ENCODE measurements at regions not wholly inside any gene's neighbourhood (a gene's known extent, or its start where the extent isn't known, plus 50 kb on each side); places are given as distances from the start of the nearest gene placed in this dataset.

DNA sequence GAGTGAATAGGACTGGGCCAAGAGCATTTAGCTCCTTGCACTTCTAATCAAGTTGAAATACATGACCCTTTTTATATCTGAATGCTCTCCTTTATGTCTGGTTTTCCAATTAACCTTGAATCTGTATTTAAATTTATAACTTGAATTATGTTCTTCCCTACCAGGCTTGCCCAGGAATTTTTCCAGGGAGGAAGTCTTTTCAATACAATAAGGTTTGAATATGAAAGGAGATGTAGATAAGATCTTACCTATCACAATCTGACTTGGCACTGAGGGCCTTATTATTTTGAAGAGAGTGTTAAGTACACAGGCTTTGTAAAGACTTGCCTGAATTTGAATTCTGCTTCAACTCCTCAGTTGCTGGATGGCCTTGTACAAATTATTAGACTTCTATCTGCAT, 555.7 kb downstream of the PCDH7 start:
- H3K4me3 ChIP-seq (ENCODE audit: low read length): no peak overlapping the region
- no peaks in the 10 kb centered on the region for H3K9me3 ChIP-seq (ENCODE audit: control insufficient read depth in 1 of 2, insufficient read depth in 1 of 2, low read length in 2 of 2)
- CTCF ChIA-PET: no interaction called here
- no peak for DNase-seq
- no peaks in the 10 kb centered on the region for H3K27me3 Mint-ChIP-seq
- no peaks in the 10 kb centered on the region for H3K27me3 ChIP-seq (ENCODE audit: control insufficient read depth in 1 of 2, insufficient read depth in 2 of 2, low read length in 2 of 2)
- TF ChIP-seq, protein P1, sequence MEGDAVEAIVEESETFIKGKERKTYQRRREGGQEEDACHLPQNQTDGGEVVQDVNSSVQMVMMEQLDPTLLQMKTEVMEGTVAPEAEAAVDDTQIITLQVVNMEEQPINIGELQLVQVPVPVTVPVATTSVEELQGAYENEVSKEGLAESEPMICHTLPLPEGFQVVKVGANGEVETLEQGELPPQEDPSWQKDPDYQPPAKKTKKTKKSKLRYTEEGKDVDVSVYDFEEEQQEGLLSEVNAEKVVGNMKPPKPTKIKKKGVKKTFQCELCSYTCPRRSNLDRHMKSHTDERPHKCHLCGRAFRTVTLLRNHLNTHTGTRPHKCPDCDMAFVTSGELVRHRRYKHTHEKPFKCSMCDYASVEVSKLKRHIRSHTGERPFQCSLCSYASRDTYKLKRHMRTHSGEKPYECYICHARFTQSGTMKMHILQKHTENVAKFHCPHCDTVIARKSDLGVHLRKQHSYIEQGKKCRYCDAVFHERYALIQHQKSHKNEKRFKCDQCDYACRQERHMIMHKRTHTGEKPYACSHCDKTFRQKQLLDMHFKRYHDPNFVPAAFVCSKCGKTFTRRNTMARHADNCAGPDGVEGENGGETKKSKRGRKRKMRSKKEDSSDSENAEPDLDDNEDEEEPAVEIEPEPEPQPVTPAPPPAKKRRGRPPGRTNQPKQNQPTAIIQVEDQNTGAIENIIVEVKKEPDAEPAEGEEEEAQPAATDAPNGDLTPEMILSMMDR (IDR thresholded peaks at IDR 0.05): no peak
- POLR2A ChIA-PET: no interaction called here
- H3K4me3 Mint-ChIP-seq: no peak overlapping the region
- intact Hi-C loops (cut with DNase I, micrococcal nuclease): no loop called here
- no peak overlapping the region for H3K27ac ChIP-seq (ENCODE audit: low read depth in 1 of 2, low read length in 2 of 2)
- ATAC-seq (ENCODE audit: poor library complexity): no peak
- no peaks in the 10 kb centered on the region for H3K36me3 Mint-ChIP-seq (ENCODE audit: low read depth)
- peaks cover 7% of the 10 kb centered on the region for H3K9me3 Mint-ChIP-seq
- no peak overlapping the region for H3K27ac Mint-ChIP-seq
- no peaks in the 10 kb centered on the region for H3K4me1 ChIP-seq (ENCODE audit: insufficient read depth, low read length)
- H3K4me1 Mint-ChIP-seq (ENCODE audit: low read depth): no peaks in the 10 kb centered on the region
- no peaks in the 10 kb centered on the region for H3K36me3 ChIP-seq (ENCODE audit: insufficient read depth, low read length)

GRCh38 chr4:31283679-31284078, 563.5 kb downstream of the PCDH7 start:
- Mint-ChIP-seq H3K36me3 (ENCODE audit: low read depth) (no peaks in the 10 kb centered on the region), H3K27me3 (no peaks in the 10 kb centered on the region), H3K27ac (no peak overlapping the region), H3K4me3 (no peak overlapping the region), H3K9me3 (peaks cover 5% of the 10 kb centered on the region), H3K4me1 (ENCODE audit: low read depth) (no peaks in the 10 kb centered on the region)
- no peak for ATAC-seq (ENCODE audit: poor library complexity)
- ChIA-PET POLR2A (no interaction called here), CTCF (no interaction called here)
- TF ChIP-seq, protein P1 (IDR thresholded peaks at IDR 0.05): no peak
- no peaks in the 10 kb centered on the region for H3K36me3 ChIP-seq (ENCODE audit: insufficient read depth, low read length)
- DNase-seq: no peak
- intact Hi-C loops (cut with DNase I, micrococcal nuclease): no loop called here
- peaks cover 0 to 3% of the 10 kb centered on the region in 2 experiments for H3K9me3 ChIP-seq (ENCODE audit: control insufficient read depth in 1 of 2, insufficient read depth in 1 of 2, low read length in 2 of 2)
- H3K27me3 ChIP-seq (ENCODE audit: control insufficient read depth in 1 of 2, insufficient read depth in 2 of 2, low read length in 2 of 2): no peaks in the 10 kb centered on the region
- H3K4me3 ChIP-seq (ENCODE audit: low read length): no peak overlapping the region
- no peak overlapping the region for H3K27ac ChIP-seq (ENCODE audit: low read depth in 1 of 2, low read length in 2 of 2)
- no peaks in the 10 kb centered on the region for H3K4me1 ChIP-seq (ENCODE audit: insufficient read depth, low read length)

- no peak overlapping the region for H3K4me3 Mint-ChIP-seq
- H3K27me3 ChIP-seq (ENCODE audit: control insufficient read depth in 1 of 2, insufficient read depth in 2 of 2, low read length in 2 of 2): no peaks in the 10 kb centered on the region
- TF ChIP-seq, protein P1 (IDR thresholded peaks at IDR 0.05): no peak
- H3K36me3 Mint-ChIP-seq (ENCODE audit: low read depth): no peaks in the 10 kb centered on the region
- H3K9me3 ChIP-seq (ENCODE audit: control insufficient read depth in 1 of 2, insufficient read depth in 1 of 2, low read length in 2 of 2): peaks cover 0 to 7% of the 10 kb centered on the region in 2 experiments
- H3K9me3 Mint-ChIP-seq: peaks cover 16% of the 10 kb centered on the region
- ChIA-PET POLR2A (no interaction called here), CTCF (no interaction called here)
- H3K4me1 ChIP-seq (ENCODE audit: insufficient read depth, low read length): no peaks in the 10 kb centered on the region
- no peak overlapping the region for H3K27ac Mint-ChIP-seq
- DNase-seq (no peak), ATAC-seq (ENCODE audit: poor library complexity) (no peak)
- H3K36me3 ChIP-seq (ENCODE audit: insufficient read depth, low read length): no peaks in the 10 kb centered on the region
- H3K27ac ChIP-seq (ENCODE audit: low read depth in 1 of 2, low read length in 2 of 2): no peak overlapping the region
- H3K27me3 Mint-ChIP-seq: no peaks in the 10 kb centered on the region
- no peak overlapping the region for H3K4me3 ChIP-seq (ENCODE audit: low read length)
- intact Hi-C loops (cut with DNase I, micrococcal nuclease): no loop called here
- H3K4me1 Mint-ChIP-seq (ENCODE audit: low read depth): no peaks in the 10 kb centered on the region
Observed at GRCh38 chr4:31290836-31291235, 570.7 kb downstream of the PCDH7 start.
